Endothelial cell of umbilical vein (primary cell): ENCODE measurements at regions not wholly inside any gene's neighbourhood (a gene's known extent, or its start where the extent isn't known, plus 50 kb on each side); places are given as distances from the start of the nearest gene placed in this dataset.

Source experiments
- BruUV-seq: library from RNA; stranded (reverse); fragments of 400-500 nt; replicated peaks from 2 replicates; lab custom pipeline; 2021; lab: Mats Ljungman, UMichigan
- CTCF ChIA-PET: fragments of 300-600, 350-600 bp; sonication (Branson Sonifier 250); formaldehyde crosslinking; loops from one replicate; lab custom pipeline; 2021; ENCODE audit warnings: antibody characterized with exemption, inconsistent platforms; lab: Charles Lee
- POLR2A ChIA-PET: fragments of 300-600, 350-600 bp; sonication (Branson Sonifier 250); formaldehyde crosslinking; loops from one replicate; lab custom pipeline; 2021; ENCODE audit warnings: antibody characterized with exemption, inconsistent platforms; lab: Charles Lee
- DNase-seq: peaks from one replicate; pipeline ENCODE4 v3.0.0-alpha.2; 2011; ENCODE audit warnings: low read depth, low spot score
- FAIRE-seq: peaks from 2 replicates; lab custom pipeline; 2011; peaks lifted over from hg19 to GRCh38; lab: Jason Lieb, UNC
- H2AFZ ChIP-seq: 2 replicates; pipeline ENCODE4 v1.6.0; 2012; ENCODE audit warnings: low read depth, low read length, control low read depth, inconsistent platforms
- H3K27ac ChIP-seq: 2 replicates; pipeline ENCODE4 v1.5.1; 2011; ENCODE audit warnings: low read depth, mild to moderate bottlenecking, control low read depth, low read length, moderate library complexity; ENCODE audit not compliant: insufficient read depth
- H3K27me3 ChIP-seq, 2 experiments: 2 replicates each; pipeline versions ENCODE4 v1.6.0 to v1.6.1; 2011; ENCODE audit warnings: low read length in 2 of 2, mixed read lengths in 1 of 2; ENCODE audit not compliant: control insufficient read depth in 2 of 2, insufficient read depth in 2 of 2
- H3K36me3 ChIP-seq, 2 experiments: 2 replicates in 1 of 2; 3 replicates in 1 of 2; pipeline ENCODE4 v1.5.1; 2011; ENCODE audit warnings: low read length in 2 of 2, mild to moderate bottlenecking in 1 of 2, moderate library complexity in 1 of 2; ENCODE audit not compliant: control insufficient read depth in 2 of 2, insufficient read depth in 2 of 2; ENCODE audit errors: extremely low read depth in 1 of 2
- H3K4me1 ChIP-seq: 3 replicates; pipeline ENCODE4 v1.5.1; 2011; ENCODE audit warnings: mild to moderate bottlenecking, low read length; ENCODE audit not compliant: control insufficient read depth, insufficient read depth; ENCODE audit errors: extremely low read depth
- H3K4me2 ChIP-seq: 2 replicates; pipeline ENCODE4 v1.6.1; 2011; ENCODE audit warnings: low read length, control low read depth, mixed read lengths; ENCODE audit not compliant: insufficient read depth
- H3K4me3 ChIP-seq, 3 experiments: fragments of 200-600 bp in 1 of 3; sonication (generic), shearing (Covaris generic) in 1 of 3; replicated peaks in 1 of 3; 2 replicates each; pipeline ENCODE4 v1.5.1; 2011 to 2016; ENCODE audit warnings: control low read depth in 3 of 3, low read length in 3 of 3, mild to moderate bottlenecking in 2 of 3, inconsistent platforms in 1 of 3, low read depth in 1 of 3, moderate library complexity in 1 of 3; ENCODE audit not compliant: insufficient read depth in 1 of 3
- H3K79me2 ChIP-seq: 2 replicates; pipeline ENCODE4 v1.6.0; 2012; ENCODE audit warnings: low read length, inconsistent platforms; ENCODE audit not compliant: control insufficient read depth, insufficient read depth
- H3K9ac ChIP-seq: replicated peaks from 2 replicates; pipeline ENCODE3; 2011; ENCODE audit warnings: low read length, control low read depth; ENCODE audit not compliant: insufficient read depth; ENCODE audit errors: extremely low read depth
- H3K9me1 ChIP-seq: replicated peaks from 3 replicates; pipeline ENCODE4 v1.6.0; 2011; ENCODE audit warnings: mild to moderate bottlenecking, low read length; ENCODE audit not compliant: control insufficient read depth, insufficient read depth; ENCODE audit errors: extremely low read depth
- H3K9me3 ChIP-seq: replicated peaks from 2 replicates; pipeline ENCODE4 v1.5.1; 2012; ENCODE audit warnings: low read length, inconsistent platforms; ENCODE audit not compliant: control insufficient read depth, insufficient read depth
- H4K20me1 ChIP-seq: replicated peaks from 2 replicates; pipeline ENCODE3; 2011; ENCODE audit warnings: mild to moderate bottlenecking, low read length; ENCODE audit not compliant: control insufficient read depth, insufficient read depth; ENCODE audit errors: extremely low read depth
- EZH2 ChIP-seq: IDR thresholded peaks from 2 replicates; pipeline ENCODE4 v1.6.1; 2012; ENCODE audit warnings: borderline replicate concordance, low read depth, mild to moderate bottlenecking, moderate library complexity, low read length, inconsistent platforms; ENCODE audit not compliant: severe bottlenecking
- FOS ChIP-seq: IDR thresholded peaks from 2 replicates; pipeline ENCODE4 v1.6.1; 2011; ENCODE audit warnings: mild to moderate bottlenecking, low read length, moderate library complexity, borderline replicate concordance; ENCODE audit not compliant: insufficient read depth
- GATA2 ChIP-seq: IDR thresholded peaks from 2 replicates; pipeline ENCODE4 v1.7.0; 2011; ENCODE audit warnings: low read depth, mild to moderate bottlenecking, moderate library complexity, mixed read lengths, low read length; ENCODE audit not compliant: insufficient read length, insufficient read depth
- JUN ChIP-seq: IDR thresholded peaks from 2 replicates; pipeline ENCODE4 v1.6.1; 2011; ENCODE audit warnings: borderline replicate concordance, low read depth; ENCODE audit not compliant: insufficient read length, insufficient read depth
- MAX ChIP-seq: IDR thresholded peaks from 2 replicates; pipeline ENCODE4 v1.6.1; 2011; ENCODE audit not compliant: insufficient read depth, insufficient read length
- MYC ChIP-seq: IDR thresholded peaks from one replicate; pipeline ENCODE4 v1.6.1; 2011; ENCODE audit warnings: mild to moderate bottlenecking, low read depth, low read length
- POLR2A ChIP-seq: IDR thresholded peaks from 2 replicates; pipeline ENCODE4 v1.6.1; 2012; ENCODE audit warnings: low read depth, mild to moderate bottlenecking, control low read depth, low read length
- POLR2AphosphoS5 ChIP-seq: IDR thresholded peaks from 2 replicates; pipeline ENCODE4 v1.6.1; 2012; ENCODE audit warnings: low read depth, mild to moderate bottlenecking, control low read depth, low read length, moderate library complexity; ENCODE audit not compliant: insufficient read depth
- dilution Hi-C: fragments of 300-500 bp; cut with MboI; formaldehyde crosslinking; loops from one replicate; pipeline ENCODE4 v1.15.0; 2019; ENCODE audit warnings: low sequenced_read_pairs; ENCODE audit not compliant: extremely low pct_ligation_motif_present
- intact Hi-C: fragments of 100-400 bp; cut with micrococcal nuclease; formaldehyde crosslinking; loops from one replicate; pipeline ENCODE4 v1.10.0; 2022
- TF ChIP-seq, protein P1 (sequence below), 2 donors: IDR thresholded peaks; 1 replicate in 1 of 2; 2 replicates in 1 of 2; pipeline ENCODE4 v1.5.1; 2011; ENCODE audit warnings: low read length in 2 of 2, mild to moderate bottlenecking in 2 of 2, moderate library complexity in 2 of 2, control low read depth in 1 of 2, inconsistent platforms in 1 of 2, low read depth in 1 of 2; ENCODE audit not compliant: insufficient read depth in 1 of 2; ENCODE audit errors: extremely low read depth in 1 of 2

DNA sequence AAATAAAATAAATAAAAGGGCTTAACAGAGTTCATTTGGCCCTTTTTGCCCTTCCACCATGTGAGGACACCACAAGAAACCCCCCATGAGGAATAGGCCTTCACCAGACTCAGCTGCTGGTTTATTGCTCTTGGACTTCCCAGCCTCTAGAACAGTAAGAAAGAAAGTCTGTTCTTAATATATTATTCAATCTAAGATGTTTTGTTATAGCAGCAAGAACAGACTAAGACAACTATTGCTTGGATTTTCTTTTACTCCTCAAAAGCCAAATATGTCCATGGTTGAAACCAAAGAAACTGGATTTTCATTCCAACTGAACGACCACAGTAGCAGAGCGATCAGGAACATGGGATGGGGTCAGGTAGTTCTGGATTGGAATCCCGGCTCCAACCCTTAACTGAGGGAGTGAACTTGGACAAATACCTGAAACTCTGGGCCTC, 157.2 kb upstream of the EEA1 start:
- ChIA-PET CTCF (no interaction called here), POLR2A (no interaction called here)
- Histone ChIP-seq H2AFZ (no peak overlapping the region), H3K27ac (no peak overlapping the region), H3K36me3 (no peaks in the 10 kb centered on the region), H3K4me3 (no peak overlapping the region), H4K20me1 (no peaks in the 10 kb centered on the region), H3K79me2 (no peaks in the 10 kb centered on the region), H3K9me1 (no peaks in the 10 kb centered on the region), H3K9me3 (peaks cover 2% of the 10 kb centered on the region), H3K4me2 (no peak overlapping the region), H3K4me1 (peaks cover 44% of the 10 kb centered on the region), H3K9ac (no peak overlapping the region), H3K27me3 (no peaks in the 10 kb centered on the region)
- FAIRE-seq (no peak), DNase-seq (no peak)
- intact Hi-C loops (loop anchor here (5.0 to 10.0 kb wide), 2 partner anchors 99 to 162 kb away; partner anchors contain the start of gene EEA1), dilution Hi-C loops (no loop called here)
- TF ChIP-seq MAX (no peak), FOS (no peak), MYC (no peak), POLR2A (no peak), POLR2AphosphoS5 (no peak), GATA2 (no peak), JUN (no peak), EZH2 (no peak)
- TF ChIP-seq, protein P1, sequence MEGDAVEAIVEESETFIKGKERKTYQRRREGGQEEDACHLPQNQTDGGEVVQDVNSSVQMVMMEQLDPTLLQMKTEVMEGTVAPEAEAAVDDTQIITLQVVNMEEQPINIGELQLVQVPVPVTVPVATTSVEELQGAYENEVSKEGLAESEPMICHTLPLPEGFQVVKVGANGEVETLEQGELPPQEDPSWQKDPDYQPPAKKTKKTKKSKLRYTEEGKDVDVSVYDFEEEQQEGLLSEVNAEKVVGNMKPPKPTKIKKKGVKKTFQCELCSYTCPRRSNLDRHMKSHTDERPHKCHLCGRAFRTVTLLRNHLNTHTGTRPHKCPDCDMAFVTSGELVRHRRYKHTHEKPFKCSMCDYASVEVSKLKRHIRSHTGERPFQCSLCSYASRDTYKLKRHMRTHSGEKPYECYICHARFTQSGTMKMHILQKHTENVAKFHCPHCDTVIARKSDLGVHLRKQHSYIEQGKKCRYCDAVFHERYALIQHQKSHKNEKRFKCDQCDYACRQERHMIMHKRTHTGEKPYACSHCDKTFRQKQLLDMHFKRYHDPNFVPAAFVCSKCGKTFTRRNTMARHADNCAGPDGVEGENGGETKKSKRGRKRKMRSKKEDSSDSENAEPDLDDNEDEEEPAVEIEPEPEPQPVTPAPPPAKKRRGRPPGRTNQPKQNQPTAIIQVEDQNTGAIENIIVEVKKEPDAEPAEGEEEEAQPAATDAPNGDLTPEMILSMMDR (IDR thresholded peaks at IDR 0.05; ENCODE audit: extremely low read depth in 1 of 2, insufficient read depth in 1 of 2, low read depth in 1 of 2, low read length in 2 of 2): no peak
- BruUV-seq: no TSS peak
